ENCODE measurements at regions not wholly inside any gene's neighbourhood (a gene's known extent, or its start where the extent isn't known, plus 50 kb on each side); places are given as distances from the start of the nearest gene placed in this dataset.

- DNase-seq = peak; percentile 3
These were observed 686.3 kb downstream of the FGF9 start for GRCh38 chr13:22357132-22357531.

GRCh38 chr13:22369090-22369489 lies 698.2 kb downstream of the FGF9 start:
- DNase-seq = no peak

DNA sequence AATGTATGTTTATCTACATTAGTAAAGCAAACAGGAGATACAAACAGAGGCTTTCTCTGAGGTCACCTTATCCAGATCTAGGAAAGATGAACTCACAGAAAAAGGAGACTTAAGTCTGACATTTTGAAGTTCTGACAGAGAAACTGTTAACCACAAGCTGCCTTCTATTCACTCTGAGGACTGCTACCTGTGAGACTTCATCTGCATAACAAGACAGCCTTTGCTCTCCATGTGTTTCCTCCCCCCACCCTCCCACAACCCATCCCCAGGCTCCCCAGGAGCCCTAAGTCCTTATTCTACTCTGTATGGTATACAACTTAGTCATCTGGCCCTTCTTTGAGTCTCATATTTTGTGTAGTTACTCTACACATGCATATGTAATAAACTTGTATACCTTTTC lies 699.0 kb downstream of the FGF9 start:
- no peak for DNase-seq

GRCh38 chr13:22372261-22372660 lies 701.4 kb downstream of the FGF9 start:
- DNase-seq = peak; percentile 1

DNA sequence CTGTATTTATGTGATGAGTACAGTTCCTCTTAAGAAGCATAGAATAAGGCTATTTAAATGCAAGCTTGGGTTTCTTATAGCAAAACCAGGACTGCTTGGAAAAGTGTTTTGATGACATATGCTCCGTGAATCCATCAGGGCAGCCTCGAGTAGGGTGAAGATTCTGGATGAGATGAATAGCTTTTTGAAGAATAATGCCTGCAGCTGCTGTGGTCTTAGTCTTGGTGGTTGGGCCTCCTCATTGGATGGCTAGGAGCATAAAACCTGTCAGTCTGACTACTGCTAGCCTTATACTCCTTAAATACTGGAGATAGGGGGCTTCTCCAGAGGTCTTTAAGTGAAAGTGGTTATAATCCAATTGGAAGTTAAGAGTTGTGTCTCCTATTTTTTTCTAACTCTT lies 704.3 kb downstream of the FGF9 start:
- DNase-seq = no peak

- no peak for DNase-seq
These were observed 717.0 kb downstream of the FGF9 start for GRCh38 chr13:22387899-22388298.

GRCh38 chr13:22399801-22400420 lies 729.0 kb downstream of the FGF9 start:
- no peak for DNase-seq

GRCh38 chr13:22402682-22403081 lies 731.8 kb downstream of the FGF9 start:
- no peak for DNase-seq

GRCh38 chr13:22403144-22403543 lies 732.3 kb downstream of the FGF9 start:
- no peak for DNase-seq

DNA sequence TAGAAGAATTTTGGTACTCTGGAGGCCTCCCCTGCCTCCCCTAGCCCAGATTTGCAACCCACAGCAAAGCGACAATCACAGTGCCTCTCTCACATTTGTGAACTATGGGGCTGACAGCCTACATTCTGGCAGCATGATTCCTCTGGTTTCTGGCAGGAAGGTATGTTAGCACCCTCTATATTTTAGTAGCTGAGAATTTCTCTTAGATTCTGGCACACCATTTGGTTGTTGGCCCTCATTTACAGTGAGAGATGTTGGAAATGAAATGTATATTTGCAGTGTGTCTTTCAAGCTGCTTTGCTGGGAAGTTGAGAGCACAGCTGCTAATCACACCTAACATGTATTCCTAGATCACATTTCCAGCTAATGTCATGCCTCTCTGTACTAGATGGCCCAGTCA lies 735.0 kb downstream of the FGF9 start:
- DNase-seq = no peak

DNA sequence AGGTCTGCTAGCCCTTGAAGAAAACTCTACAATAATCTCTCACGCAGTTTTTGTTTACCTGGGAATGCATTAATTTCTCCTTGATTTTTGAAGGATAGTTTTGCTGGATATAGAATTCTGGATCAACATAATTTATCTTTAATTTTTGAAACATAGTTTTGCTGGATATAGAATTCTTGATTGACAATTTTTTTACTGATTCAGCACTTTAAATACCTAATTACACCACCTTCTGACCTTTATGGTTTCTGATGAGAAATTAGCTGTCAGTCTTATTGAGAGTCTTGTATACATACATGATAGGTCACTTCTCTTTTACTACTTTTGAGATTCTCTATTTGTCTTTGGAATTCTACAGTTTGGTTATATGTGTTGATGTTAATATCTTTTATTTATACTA lies 741.6 kb downstream of the FGF9 start:
- no peak for DNase-seq

DNA sequence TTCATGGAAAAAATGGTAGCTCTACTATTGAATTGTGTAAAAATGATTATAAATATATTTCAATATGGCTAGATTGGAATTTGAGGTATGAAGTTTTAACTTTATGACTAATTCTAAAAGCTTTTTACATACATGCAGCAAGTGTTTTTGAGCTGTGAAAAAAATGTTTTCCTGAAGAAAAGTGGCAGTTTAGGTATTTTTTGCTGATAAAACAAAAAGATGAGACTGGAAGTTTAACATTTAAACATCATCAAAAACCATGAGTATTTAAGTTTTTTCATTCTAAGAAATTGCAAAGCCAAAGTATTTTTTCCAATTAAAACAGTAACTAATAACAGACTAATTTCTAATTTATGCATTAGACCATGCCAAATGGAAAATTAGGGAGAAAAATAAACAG lies 751.1 kb downstream of the FGF9 start:
- DNase-seq = no peak

- DNase-seq = no peak
These were observed 751.8 kb downstream of the FGF9 start for GRCh38 chr13:22422712-22423111.

DNA sequence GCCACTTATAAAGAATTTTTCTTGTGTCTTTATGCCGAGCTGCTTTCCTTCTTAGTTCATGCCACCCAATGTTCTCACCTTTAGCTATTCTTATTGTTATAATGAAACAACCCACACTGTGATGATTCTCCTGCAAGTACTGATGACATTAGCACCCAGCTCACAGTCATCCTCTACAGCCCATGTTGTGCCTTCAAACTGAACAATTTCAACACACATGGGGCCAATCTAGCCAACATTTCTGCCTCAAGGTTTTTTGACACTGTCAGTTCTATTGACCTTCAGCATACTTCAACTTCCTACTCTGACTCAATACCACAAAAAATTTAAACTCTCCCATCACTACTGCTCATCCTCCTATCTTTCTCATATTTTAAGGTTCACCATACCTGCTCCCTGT lies 752.4 kb downstream of the FGF9 start:
- DNase-seq = no peak

DNA sequence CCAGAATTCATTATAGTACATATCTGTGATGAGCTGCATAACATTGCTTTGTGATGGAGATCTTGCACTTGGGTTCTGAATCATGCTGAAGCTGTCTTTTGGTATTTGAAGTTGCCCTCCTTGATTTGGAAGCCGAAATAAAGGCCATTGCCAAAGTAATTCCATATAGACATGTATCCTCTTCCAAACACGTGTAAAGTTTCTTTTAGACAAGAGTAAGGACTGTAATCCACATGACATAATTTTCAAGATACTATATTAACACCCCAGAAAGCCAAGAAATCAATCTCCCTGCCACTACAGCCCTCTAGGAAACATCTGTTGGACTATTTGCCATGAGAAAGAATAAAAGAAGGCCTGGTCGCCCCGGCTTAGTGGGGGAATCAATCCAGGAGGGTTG lies 754.2 kb downstream of the FGF9 start:
- DNase-seq = no peak

GRCh38 chr13:22427066-22427465 lies 753.7 kb upstream of the SGCG start:
- no peak for DNase-seq

- DNase-seq = no peak
These were observed 753.0 kb upstream of the SGCG start for GRCh38 chr13:22427783-22428182.

GRCh38 chr13:22428188-22428828 lies 752.5 kb upstream of the SGCG start:
- DNase-seq = no peak

GRCh38 chr13:22432690-22433089 lies 748.1 kb upstream of the SGCG start:
- no peak for DNase-seq

DNA sequence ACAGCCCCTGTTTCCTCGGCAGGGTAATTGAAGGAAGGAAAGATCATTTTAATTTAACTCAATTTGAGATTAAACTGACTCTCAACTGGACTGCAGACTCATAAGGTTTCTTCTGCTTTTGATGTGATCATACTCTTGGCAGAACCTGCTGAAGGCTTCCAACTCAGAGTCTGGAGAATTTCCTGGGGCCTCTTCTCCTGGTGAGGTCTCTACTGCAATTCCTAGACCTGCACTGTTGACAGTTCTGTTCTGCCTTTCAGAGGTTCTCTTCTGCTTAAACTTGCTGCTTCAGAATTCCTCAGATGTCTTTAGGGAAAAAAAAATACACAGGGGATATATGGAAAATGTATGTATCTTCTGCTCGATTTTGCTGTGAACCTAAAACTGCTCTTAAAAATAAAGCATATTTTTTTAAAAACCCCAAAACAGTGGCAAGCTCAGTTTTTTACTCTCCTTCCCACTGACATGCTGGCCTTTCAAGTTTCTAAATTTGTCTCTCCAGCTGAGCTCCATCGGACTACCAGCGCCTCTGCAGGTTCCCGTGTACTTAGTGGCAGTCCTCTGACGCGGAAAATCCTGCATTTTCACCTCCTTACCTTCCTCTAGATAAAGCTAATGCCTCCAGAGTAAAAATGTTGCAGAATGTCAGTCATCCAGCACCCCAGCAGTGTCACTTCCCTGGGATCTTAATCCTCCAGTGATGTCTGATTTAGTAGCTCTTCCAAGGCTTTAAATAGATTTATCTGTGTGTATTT lies 733.5 kb upstream of the SGCG start:
- DNase-seq = no peak

DNA sequence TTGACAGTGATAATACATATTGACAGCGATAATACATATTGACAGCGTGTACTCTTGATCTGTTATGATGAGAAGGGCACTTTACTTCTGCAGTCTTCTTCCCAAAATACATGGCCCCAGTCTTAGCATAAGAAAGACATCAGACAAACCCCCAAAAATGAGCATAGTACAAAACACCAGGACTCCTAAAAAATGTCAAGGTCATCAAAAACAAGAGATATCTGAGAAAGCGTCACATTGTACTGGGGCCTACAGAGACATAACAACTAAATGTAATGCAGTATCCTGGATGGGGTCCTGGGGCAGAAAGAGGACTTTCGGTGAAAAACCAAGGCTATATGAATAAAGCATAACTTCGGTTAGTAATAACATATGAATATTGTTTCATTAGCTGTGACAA lies 731.5 kb upstream of the SGCG start:
- DNase-seq = no peak

GRCh38 chr13:22451327-22451741 lies 729.4 kb upstream of the SGCG start:
- no peak for DNase-seq

DNA sequence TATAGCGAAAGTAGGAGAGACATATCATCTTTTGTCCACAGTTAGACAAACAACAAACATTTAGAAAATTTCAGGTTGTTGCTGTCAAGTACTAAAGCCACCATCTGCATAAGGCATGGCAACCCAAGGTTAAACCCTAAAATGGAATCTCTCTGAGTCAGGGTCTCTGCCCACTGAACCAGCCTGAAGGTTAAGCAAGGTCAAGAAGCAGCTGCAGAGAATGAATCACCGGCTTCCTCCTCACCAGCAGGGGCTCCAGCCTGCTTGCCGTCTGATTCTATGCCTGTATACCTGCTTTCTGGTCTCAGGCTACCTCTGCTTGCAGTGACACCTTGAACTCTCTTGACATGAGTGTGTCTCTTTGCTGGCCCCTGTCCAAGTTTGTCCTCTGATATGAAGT lies 726.2 kb upstream of the SGCG start:
- no peak for DNase-seq

DNA sequence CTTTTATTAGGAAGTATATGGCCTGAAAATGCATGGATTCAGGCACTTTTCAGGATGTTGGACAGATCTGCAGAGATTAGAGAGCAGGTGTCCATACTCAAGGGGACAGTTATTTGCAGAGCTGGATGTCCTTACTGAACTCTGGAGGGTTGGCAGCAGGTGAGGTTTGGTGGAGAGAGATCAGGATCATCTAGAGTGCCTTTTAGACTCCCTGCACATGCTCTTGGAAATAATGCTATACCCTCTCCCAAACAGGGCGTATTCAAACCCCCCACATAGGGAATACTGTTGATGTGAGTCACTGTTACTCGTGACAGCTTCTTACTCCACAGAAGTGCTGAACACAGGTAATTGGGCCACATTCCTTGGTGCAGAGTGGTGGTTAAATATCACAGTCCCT lies 725.7 kb upstream of the SGCG start:
- DNase-seq = no peak
